ENCODE measurements at regions not wholly inside any gene's neighbourhood (a gene's known extent, or its start where the extent isn't known, plus 50 kb on each side); places are given as distances from the start of the nearest gene placed in this dataset.
A peak's percentile ranks its signal among the peaks of the same experiment; 100 is the strongest.

- no peak for DNase-seq (ENCODE audit: extremely low read depth in 1 of 11, low read depth in 9 of 11, low spot score in 4 of 11)
Measured at GRCh38 chr13:73272831-73273230, 214.0 kb downstream of the KLF5 start.

GRCh38 chr13:73268306-73268705, 209.5 kb downstream of the KLF5 start:
- DNase-seq (ENCODE audit: extremely low read depth in 1 of 11, low read depth in 9 of 11, low spot score in 4 of 11) = no peak

- DNase-seq (ENCODE audit: extremely low read depth in 1 of 11, low read depth in 9 of 11, low spot score in 4 of 11) = no peak
Measured at GRCh38 chr13:73266640-73267180, 207.9 kb downstream of the KLF5 start.

GRCh38 chr13:73262862-73263627, 204.2 kb downstream of the KLF5 start:
- DNase-seq (ENCODE audit: extremely low read depth in 1 of 11, low read depth in 9 of 11, low spot score in 4 of 11) = no peak

- DNase-seq (ENCODE audit: extremely low read depth in 1 of 11, low read depth in 9 of 11, low spot score in 4 of 11) = no peak
Measured at GRCh38 chr13:73261739-73262216, 203.0 kb downstream of the KLF5 start.

GRCh38 chr13:73259061-73260017, 200.5 kb downstream of the KLF5 start:
- DNase-seq (ENCODE audit: extremely low read depth in 1 of 11, low read depth in 9 of 11, low spot score in 4 of 11) = peak in 10 of 11 donors; percentile 15 to 57 (median 30)

GRCh38 chr13:73258406-73258805, 199.6 kb downstream of the KLF5 start:
- no peak for DNase-seq (ENCODE audit: extremely low read depth in 1 of 11, low read depth in 9 of 11, low spot score in 4 of 11)

GRCh38 chr13:73254827-73255226, 196.0 kb downstream of the KLF5 start:
- no peak for DNase-seq (ENCODE audit: extremely low read depth in 1 of 11, low read depth in 9 of 11, low spot score in 4 of 11)

- DNase-seq (ENCODE audit: extremely low read depth in 1 of 11, low read depth in 9 of 11, low spot score in 4 of 11) = no peak
Measured at GRCh38 chr13:73251626-73252265, 192.9 kb downstream of the KLF5 start.

- DNase-seq (ENCODE audit: extremely low read depth in 1 of 11, low read depth in 9 of 11, low spot score in 4 of 11) = no peak
Measured at GRCh38 chr13:73250061-73250460, 191.3 kb downstream of the KLF5 start.

- DNase-seq (ENCODE audit: extremely low read depth in 1 of 11, low read depth in 9 of 11, low spot score in 4 of 11) = peak in 1 of 11 donors; percentile 6
Measured at GRCh38 chr13:73248711-73249580, 190.1 kb downstream of the KLF5 start.

GRCh38 chr13:73248154-73248553, 189.3 kb downstream of the KLF5 start:
- no peak for DNase-seq (ENCODE audit: extremely low read depth in 1 of 11, low read depth in 9 of 11, low spot score in 4 of 11)

- no peak for DNase-seq (ENCODE audit: extremely low read depth in 1 of 11, low read depth in 9 of 11, low spot score in 4 of 11)
Measured at GRCh38 chr13:73245246-73245645, 186.4 kb downstream of the KLF5 start.

GRCh38 chr13:73244467-73244866, 185.7 kb downstream of the KLF5 start:
- DNase-seq (ENCODE audit: extremely low read depth in 1 of 11, low read depth in 9 of 11, low spot score in 4 of 11) = no peak

GRCh38 chr13:73242515-73243015, 183.8 kb downstream of the KLF5 start:
- DNase-seq (ENCODE audit: extremely low read depth in 1 of 11, low read depth in 9 of 11, low spot score in 4 of 11) = no peak

- no peak for DNase-seq (ENCODE audit: extremely low read depth in 1 of 11, low read depth in 9 of 11, low spot score in 4 of 11)
Measured at GRCh38 chr13:73240193-73240592, 181.4 kb downstream of the KLF5 start.

- no peak for DNase-seq (ENCODE audit: extremely low read depth in 1 of 11, low read depth in 9 of 11, low spot score in 4 of 11)
Measured at GRCh38 chr13:73235385-73235784, 176.6 kb downstream of the KLF5 start.

- DNase-seq (ENCODE audit: extremely low read depth in 1 of 11, low read depth in 9 of 11, low spot score in 4 of 11) = no peak
Measured at GRCh38 chr13:73231471-73231870, 172.7 kb downstream of the KLF5 start.

Measured in renal cortex interstitium (tissue), 11 donors.